ENCODE measurements at regions not wholly inside any gene's neighbourhood (a gene's known extent, or its start where the extent isn't known, plus 50 kb on each side); places are given as distances from the start of the nearest gene placed in this dataset.
"Not testable (repeated sequence)": the region's sequence is repeated elsewhere in the genome, so short reads cannot be mapped to it uniquely, and the experiment has no call there.

- DNase-seq (ENCODE audit: low spot score), result no peak
- intact Hi-C loops (cut with DNase I), result no loop called here
Observed at GRCh38 chr5:97554977-97555643, 372.1 kb upstream of the RIOK2 start.

- intact Hi-C loops (cut with DNase I), result no loop called here
- DNase-seq (ENCODE audit: low spot score), result no peak
Observed at GRCh38 chr5:97555644-97555981, 372.6 kb upstream of the RIOK2 start.

- no peak for DNase-seq (ENCODE audit: low spot score)
- intact Hi-C loops (cut with DNase I), result no loop called here
Observed at GRCh38 chr5:97559827-97560598, 377.0 kb upstream of the RIOK2 start.

GRCh38 chr5:97560599-97560993, 377.5 kb upstream of the RIOK2 start:
- intact Hi-C loops (cut with DNase I), result no loop called here
- DNase-seq (ENCODE audit: low spot score), result no peak

- intact Hi-C loops (cut with DNase I), result no loop called here
- no peak for DNase-seq (ENCODE audit: low spot score)
Observed at GRCh38 chr5:97563050-97563657, 380.1 kb upstream of the RIOK2 start.

- intact Hi-C loops (cut with DNase I), result no loop called here
- DNase-seq (ENCODE audit: low spot score), result no peak
Observed at GRCh38 chr5:97568382-97568781, 385.3 kb upstream of the RIOK2 start.

GRCh38 chr5:97570242-97570641, 387.2 kb upstream of the RIOK2 start:
- intact Hi-C loops (cut with DNase I), result no loop called here
- DNase-seq (ENCODE audit: low spot score), result no peak

- intact Hi-C loops (cut with DNase I), result no loop called here
- DNase-seq (ENCODE audit: low spot score), result no peak
Observed at GRCh38 chr5:97575322-97575721, 392.3 kb upstream of the RIOK2 start.

- intact Hi-C loops (cut with DNase I), result no loop called here
- DNase-seq (ENCODE audit: low spot score), result no peak
Observed at GRCh38 chr5:97576956-97577355, 393.9 kb upstream of the RIOK2 start.

- intact Hi-C loops (cut with DNase I); DNase-seq (ENCODE audit: low spot score): not testable (repeated sequence)
Observed at GRCh38 chr5:97579977-97580376, 396.9 kb upstream of the RIOK2 start.

- no peak for DNase-seq (ENCODE audit: low spot score)
- intact Hi-C loops (cut with DNase I), result no loop called here
Observed at GRCh38 chr5:97580746-97581145, 397.7 kb upstream of the RIOK2 start.

- intact Hi-C loops (cut with DNase I), result no loop called here
- no peak for DNase-seq (ENCODE audit: low spot score)
Observed at GRCh38 chr5:97591781-97592180, 408.7 kb upstream of the RIOK2 start.

- intact Hi-C loops (cut with DNase I), result no loop called here
- DNase-seq (ENCODE audit: low spot score), result no peak
Observed at GRCh38 chr5:97600486-97600885, 417.4 kb upstream of the RIOK2 start.

- no peak for DNase-seq (ENCODE audit: low spot score)
- intact Hi-C loops (cut with DNase I), result no loop called here
Observed at GRCh38 chr5:97601651-97602050, 418.6 kb upstream of the RIOK2 start.

- intact Hi-C loops (cut with DNase I), result no loop called here
- no peak for DNase-seq (ENCODE audit: low spot score)
Observed at GRCh38 chr5:97606531-97606930, 423.5 kb upstream of the RIOK2 start.

- no peak for DNase-seq (ENCODE audit: low spot score)
- intact Hi-C loops (cut with DNase I), result no loop called here
Observed at GRCh38 chr5:97608501-97608900, 425.5 kb upstream of the RIOK2 start.

- intact Hi-C loops (cut with DNase I), result no loop called here
- DNase-seq (ENCODE audit: low spot score), result no peak
Observed at GRCh38 chr5:97618721-97619120, 435.7 kb upstream of the RIOK2 start.

GRCh38 chr5:97623441-97623840, 440.4 kb upstream of the RIOK2 start:
- DNase-seq (ENCODE audit: low spot score), result no peak
- intact Hi-C loops (cut with DNase I), result no loop called here

- intact Hi-C loops (cut with DNase I), result no loop called here
- no peak for DNase-seq (ENCODE audit: low spot score)
Observed at GRCh38 chr5:97624886-97625285, 441.8 kb upstream of the RIOK2 start.

- intact Hi-C loops (cut with DNase I), result no loop called here
- no peak for DNase-seq (ENCODE audit: low spot score)
Observed at GRCh38 chr5:97627272-97627671, 444.2 kb upstream of the RIOK2 start.

GRCh38 chr5:97628031-97628430, 445.0 kb upstream of the RIOK2 start:
- intact Hi-C loops (cut with DNase I), result no loop called here
- DNase-seq (ENCODE audit: low spot score), result no peak
